HEK293 (cell line): ENCODE measurements at regions not wholly inside any gene's neighbourhood (a gene's known extent, or its start where the extent isn't known, plus 50 kb on each side); places are given as distances from the start of the nearest gene placed in this dataset.

Source experiments
- CTCF ChIA-PET: fragments of 350-600 bp; formaldehyde crosslinking; extraction: SDS; loops from one replicate; lab custom pipeline; 2021; ENCODE audit warnings: antibody characterized with exemption; lab: Yijun Ruan, JAX
- POLR2A ChIA-PET: fragments of 300-600 bp; formaldehyde crosslinking; extraction: SDS; loops from one replicate; lab custom pipeline; 2020; ENCODE audit warnings: antibody characterized with exemption, inconsistent platforms; lab: Yijun Ruan, JAX
- H3K27ac ChIP-seq: fragments of 200-500 bp; sonication (Bioruptor generic); 2 replicates; pipeline ENCODE4 v1.5.1; 2014; ENCODE audit warnings: low read depth, low read length, control low read depth, inconsistent platforms; ENCODE audit errors: extremely low read depth
- H3K36me3 ChIP-seq, 2 experiments: fragments of 200-500 bp in 1 of 2; sonication (Bioruptor generic) in 1 of 2; 1 replicate in 1 of 2; 2 replicates in 1 of 2; pipeline ENCODE4 v1.5.1; 2014 to 2017; ENCODE audit warnings: inconsistent platforms in 2 of 2, low read length in 2 of 2; ENCODE audit not compliant: control insufficient read depth in 2 of 2, insufficient read depth in 1 of 2
- H3K4me1 ChIP-seq: fragments of 200-500 bp; sonication (Bioruptor generic); 2 replicates; pipeline ENCODE4 v1.5.1; 2014; ENCODE audit warnings: mild to moderate bottlenecking, low read length, inconsistent platforms; ENCODE audit not compliant: control insufficient read depth, insufficient read depth
- H3K4me3 ChIP-seq: 2 replicates; pipeline ENCODE4 v1.5.1; 2011; ENCODE audit warnings: low read depth, mild to moderate bottlenecking, control low read depth, low read length, moderate library complexity
- H3K9me3 ChIP-seq: fragments of 200-500 bp; sonication (Bioruptor generic); 2 replicates; pipeline ENCODE4 v1.5.1; 2014; ENCODE audit warnings: low read depth, low read length, inconsistent platforms; ENCODE audit not compliant: control insufficient read depth, insufficient read depth
- GLI2 ChIP-seq: fragments of 450-650 bp; formaldehyde crosslinking; IDR thresholded peaks from 2 replicates; pipeline ENCODE4; 2017; ENCODE audit warnings: missing biosample characterization, missing genetic modification characterization, low read depth, borderline replicate concordance
- GLIS1 ChIP-seq: fragments of 450-650 bp; formaldehyde crosslinking; IDR thresholded peaks from 2 replicates; pipeline ENCODE4 v1.5.1; 2016; ENCODE audit warnings: missing biosample characterization, missing genetic modification characterization
- HOXC10 ChIP-seq: sonication (generic); formaldehyde crosslinking; IDR thresholded peaks from 2 replicates; pipeline ENCODE4 v1.8.1; 2023; ENCODE audit warnings: mild to moderate bottlenecking, missing genetic modification reagents
- KLF17 ChIP-seq: fragments of 450-650 bp; formaldehyde crosslinking; IDR thresholded peaks from 2 replicates; pipeline ENCODE4 v1.5.1; 2016; ENCODE audit warnings: missing biosample characterization, missing genetic modification characterization
- RBAK ChIP-seq: fragments of 450-650 bp; formaldehyde crosslinking; IDR thresholded peaks from 2 replicates; pipeline ENCODE4 v1.5.1; 2016; ENCODE audit warnings: missing biosample characterization, missing genetic modification characterization
- WT1 ChIP-seq: fragments of 450-650 bp; formaldehyde crosslinking; IDR thresholded peaks from 2 replicates; pipeline ENCODE4 v1.5.1; 2016; ENCODE audit warnings: missing biosample characterization, missing genetic modification characterization
- ZBTB7A ChIP-seq: fragments of 450-650 bp; formaldehyde crosslinking; IDR thresholded peaks from 2 replicates; pipeline ENCODE4 v1.5.1; 2016; ENCODE audit warnings: low read depth, missing biosample characterization, missing genetic modification characterization
- ZFP41 ChIP-seq: fragments of 450-650 bp; formaldehyde crosslinking; IDR thresholded peaks from 2 replicates; pipeline ENCODE4 v1.5.1; 2016; ENCODE audit warnings: missing biosample characterization, missing genetic modification characterization, borderline replicate concordance
- ZNF112 ChIP-seq: fragments of 450-650 bp; formaldehyde crosslinking; IDR thresholded peaks from 2 replicates; pipeline ENCODE4 v1.5.0; 2017; ENCODE audit warnings: missing biosample characterization, missing genetic modification characterization
- ZNF114 ChIP-seq: fragments of 450-650 bp; formaldehyde crosslinking; IDR thresholded peaks from 2 replicates; pipeline ENCODE4 v1.5.0; 2017; ENCODE audit warnings: missing biosample characterization, missing genetic modification characterization
- ZNF132 ChIP-seq: fragments of 450-650 bp; formaldehyde crosslinking; IDR thresholded peaks from 2 replicates; pipeline ENCODE4 v1.5.1; 2017; ENCODE audit warnings: missing biosample characterization, missing genetic modification characterization, borderline replicate concordance
- ZNF174 ChIP-seq: fragments of 450-650 bp; formaldehyde crosslinking; IDR thresholded peaks from 2 replicates; pipeline ENCODE4 v1.5.0; 2017; ENCODE audit warnings: missing biosample characterization, mild to moderate bottlenecking, missing genetic modification characterization
- ZNF214 ChIP-seq: fragments of 450-650 bp; formaldehyde crosslinking; IDR thresholded peaks from 2 replicates; pipeline ENCODE4 v1.5.1; 2017; ENCODE audit warnings: missing biosample characterization, mild to moderate bottlenecking, missing genetic modification characterization, borderline replicate concordance
- ZNF221 ChIP-seq: fragments of 450-650 bp; formaldehyde crosslinking; IDR thresholded peaks from 2 replicates; pipeline ENCODE4 v1.5.1; 2017; ENCODE audit warnings: missing biosample characterization, missing genetic modification characterization, borderline replicate concordance
- ZNF23 ChIP-seq: fragments of 450-650 bp; formaldehyde crosslinking; IDR thresholded peaks from 2 replicates; pipeline ENCODE4 v1.5.1; 2016; ENCODE audit warnings: missing biosample characterization, missing genetic modification characterization, borderline replicate concordance
- ZNF266 ChIP-seq: fragments of 450-650 bp; formaldehyde crosslinking; IDR thresholded peaks from 2 replicates; pipeline ENCODE4 v1.5.1; 2016; ENCODE audit warnings: missing biosample characterization, missing genetic modification characterization, low read depth
- ZNF280D ChIP-seq: fragments of 450-650 bp; formaldehyde crosslinking; IDR thresholded peaks from 2 replicates; pipeline ENCODE4 v1.5.1; 2016; ENCODE audit warnings: missing biosample characterization, missing genetic modification characterization
- ZNF488 ChIP-seq: fragments of 450-650 bp; formaldehyde crosslinking; IDR thresholded peaks from 2 replicates; pipeline ENCODE4 v1.5.1; 2016; ENCODE audit warnings: missing biosample characterization, missing genetic modification characterization
- ZNF530 ChIP-seq: fragments of 450-650 bp; formaldehyde crosslinking; IDR thresholded peaks from 2 replicates; pipeline ENCODE4 v1.5.1; 2016; ENCODE audit warnings: low read depth, missing biosample characterization, missing genetic modification characterization
- ZNF585B ChIP-seq: fragments of 450-650 bp; formaldehyde crosslinking; IDR thresholded peaks from 2 replicates; pipeline ENCODE4 v1.5.1; 2016; ENCODE audit warnings: missing biosample characterization, missing genetic modification characterization
- ZNF596 ChIP-seq: fragments of 450-650 bp; IDR thresholded peaks from 2 replicates; pipeline ENCODE4 v1.5.0; 2018; ENCODE audit warnings: missing biosample characterization, mild to moderate bottlenecking, missing genetic modification characterization, moderate library complexity
- ZNF791 ChIP-seq: fragments of 450-650 bp; formaldehyde crosslinking; IDR thresholded peaks from 2 replicates; pipeline ENCODE4 v1.5.1; 2016; ENCODE audit warnings: missing biosample characterization, missing genetic modification characterization
- ZNF792 ChIP-seq: fragments of 450-650 bp; formaldehyde crosslinking; IDR thresholded peaks from 2 replicates; pipeline ENCODE4 v1.5.1; 2016; ENCODE audit warnings: missing biosample characterization, missing genetic modification characterization
- ZSCAN5A ChIP-seq: fragments of 450-650 bp; formaldehyde crosslinking; IDR thresholded peaks from 2 replicates; pipeline ENCODE4 v1.5.1; 2016; ENCODE audit warnings: missing biosample characterization, missing genetic modification characterization
- TF ChIP-seq, protein P1 (sequence below): fragments of 450-650 bp; formaldehyde crosslinking; conservative IDR thresholded peaks from 2 replicates; pipeline ENCODE4 v1.5.1; 2016; ENCODE audit warnings: low read depth, missing biosample characterization, missing genetic modification characterization

DNA sequence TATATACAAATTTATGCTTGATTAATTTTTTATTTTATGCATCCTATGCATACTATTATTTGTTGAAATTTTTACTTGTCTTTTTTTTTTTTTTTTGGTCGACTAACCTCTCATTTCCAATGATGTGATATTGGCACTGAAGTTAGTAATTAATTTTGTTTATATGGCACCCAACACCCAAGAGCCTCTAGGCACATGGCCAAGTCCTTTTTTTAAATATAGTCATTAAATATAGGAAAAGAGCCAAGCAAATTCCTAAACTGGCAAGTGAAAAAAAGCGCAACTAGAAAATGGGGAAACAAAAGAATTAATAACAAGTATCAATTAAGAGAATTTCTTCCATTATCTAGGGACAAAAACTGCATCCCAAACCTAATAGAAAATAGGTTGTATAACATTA, 85.5 kb upstream of the HS3ST5 start:
- Histone ChIP-seq H3K36me3 (no peaks in the 10 kb centered on the region), H3K27ac (no peak overlapping the region), H3K4me3 (no peak overlapping the region), H3K4me1 (no peaks in the 10 kb centered on the region), H3K9me3 (no peaks in the 10 kb centered on the region)
- no peak for TF ChIP-seq ZNF23 (tag by site-specific recombination)
- no peak for TF ChIP-seq GLI2 (tag by site-specific recombination)
- no peak for TF ChIP-seq ZFP41
- no peak for TF ChIP-seq WT1 (tag by site-specific recombination)
- TF ChIP-seq ZNF221 (tag by site-specific recombination) = no peak
- TF ChIP-seq ZNF214 (tag by site-specific recombination) = no peak
- no peak for TF ChIP-seq ZNF280D (tag by site-specific recombination)
- no peak for TF ChIP-seq RBAK (tag by site-specific recombination)
- TF ChIP-seq ZNF114 (tag by site-specific recombination) = no peak
- TF ChIP-seq ZNF585B (tag by site-specific recombination) = no peak
- TF ChIP-seq ZNF112 (tag by site-specific recombination) = no peak
- no peak for TF ChIP-seq ZNF791 (tag by site-specific recombination)
- no peak for TF ChIP-seq ZNF596 (tag by site-specific recombination)
- TF ChIP-seq ZNF132 (tag by site-specific recombination) = no peak
- TF ChIP-seq ZNF530 (tag by site-specific recombination) = no peak
- ChIA-PET POLR2A (no interaction called here), CTCF (no interaction called here)

- Histone ChIP-seq H3K4me1 (no peaks in the 10 kb centered on the region), H3K4me3 (no peak overlapping the region), H3K36me3 (no peaks in the 10 kb centered on the region), H3K27ac (no peak overlapping the region), H3K9me3 (no peaks in the 10 kb centered on the region)
- POLR2A ChIA-PET = no interaction called here
- CTCF ChIA-PET = no interaction called here
- TF ChIP-seq HOXC10 (CRISPR knock-in tag) = no peak
- TF ChIP-seq, protein P1, sequence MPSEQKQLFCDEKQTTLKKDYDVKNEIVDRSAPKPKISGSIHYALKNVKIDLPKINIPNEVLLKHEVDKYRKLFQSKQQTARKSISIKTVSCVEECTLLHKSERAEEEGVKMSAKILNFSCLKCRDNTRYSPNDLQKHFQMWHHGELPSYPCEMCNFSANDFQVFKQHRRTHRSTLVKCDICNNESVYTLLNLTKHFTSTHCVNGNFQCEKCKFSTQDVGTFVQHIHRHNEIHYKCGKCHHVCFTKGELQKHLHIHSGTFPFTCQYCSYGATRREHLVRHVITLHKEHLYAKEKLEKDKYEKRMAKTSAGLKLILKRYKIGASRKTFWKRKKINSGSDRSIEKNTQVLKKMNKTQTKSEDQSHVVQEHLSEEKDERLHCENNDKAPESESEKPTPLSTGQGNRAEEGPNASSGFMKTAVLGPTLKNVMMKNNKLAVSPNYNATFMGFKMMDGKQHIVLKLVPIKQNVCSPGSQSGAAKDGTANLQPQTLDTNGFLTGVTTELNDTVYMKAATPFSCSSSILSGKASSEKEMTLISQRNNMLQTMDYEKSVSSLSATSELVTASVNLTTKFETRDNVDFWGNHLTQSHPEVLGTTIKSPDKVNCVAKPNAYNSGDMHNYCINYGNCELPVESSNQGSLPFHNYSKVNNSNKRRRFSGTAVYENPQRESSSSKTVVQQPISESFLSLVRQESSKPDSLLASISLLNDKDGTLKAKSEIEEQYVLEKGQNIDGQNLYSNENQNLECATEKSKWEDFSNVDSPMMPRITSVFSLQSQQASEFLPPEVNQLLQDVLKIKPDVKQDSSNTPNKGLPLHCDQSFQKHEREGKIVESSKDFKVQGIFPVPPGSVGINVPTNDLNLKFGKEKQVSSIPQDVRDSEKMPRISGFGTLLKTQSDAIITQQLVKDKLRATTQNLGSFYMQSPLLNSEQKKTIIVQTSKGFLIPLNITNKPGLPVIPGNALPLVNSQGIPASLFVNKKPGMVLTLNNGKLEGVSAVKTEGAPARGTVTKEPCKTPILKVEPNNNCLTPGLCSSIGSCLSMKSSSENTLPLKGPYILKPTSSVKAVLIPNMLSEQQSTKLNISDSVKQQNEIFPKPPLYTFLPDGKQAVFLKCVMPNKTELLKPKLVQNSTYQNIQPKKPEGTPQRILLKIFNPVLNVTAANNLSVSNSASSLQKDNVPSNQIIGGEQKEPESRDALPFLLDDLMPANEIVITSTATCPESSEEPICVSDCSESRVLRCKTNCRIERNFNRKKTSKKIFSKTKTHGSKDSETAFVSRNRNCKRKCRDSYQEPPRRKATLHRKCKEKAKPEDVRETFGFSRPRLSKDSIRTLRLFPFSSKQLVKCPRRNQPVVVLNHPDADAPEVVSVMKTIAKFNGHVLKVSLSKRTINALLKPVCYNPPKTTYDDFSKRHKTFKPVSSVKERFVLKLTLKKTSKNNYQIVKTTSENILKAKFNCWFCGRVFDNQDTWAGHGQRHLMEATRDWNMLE (tag by site-specific recombination) = no peak
- TF ChIP-seq KLF17 = no peak
- TF ChIP-seq ZNF266 (tag by site-specific recombination) = no peak
- TF ChIP-seq GLIS1 (tag by site-specific recombination) = no peak
- TF ChIP-seq ZNF174 (tag by site-specific recombination) = no peak
- no peak for TF ChIP-seq ZNF488 (tag by site-specific recombination)
- no peak for TF ChIP-seq ZSCAN5A (tag by site-specific recombination)
- TF ChIP-seq ZNF792 (tag by site-specific recombination) = no peak
- TF ChIP-seq ZBTB7A (tag by site-specific recombination) = no peak
These were observed 78.4 kb upstream of the HS3ST5 start for GRCh38 chr6:114421199-114421598.
